ENCODE measurements at regions not wholly inside any gene's neighbourhood (a gene's known extent, or its start where the extent isn't known, plus 50 kb on each side); places are given as distances from the start of the nearest gene placed in this dataset.

- intact Hi-C loops (cut with DNase I), result no loop called here
- ATAC-seq, result no peak
- Histone ChIP-seq H3K27ac (no peak overlapping the region), H3K9me3 (no peaks in the 10 kb centered on the region), H3K36me3 (no peaks in the 10 kb centered on the region), H3K27me3 (ENCODE audit: low read depth) (no peaks in the 10 kb centered on the region), H3K4me1 (no peaks in the 10 kb centered on the region), H3K4me3 (no peak overlapping the region)
- no peak for DNase-seq
- TF ChIP-seq CTCF (IDR thresholded peaks at IDR 0.05), result no peak
These were observed 549.1 kb downstream of the CDK5RAP2 start for GRCh38 chr9:120030847-120031246.

- ATAC-seq (no peak), DNase-seq (no peak)
- H3K4me1 ChIP-seq, result no peaks in the 10 kb centered on the region
- H3K27ac ChIP-seq, result no peak overlapping the region
- intact Hi-C loops (cut with DNase I), result no loop called here
- H3K36me3 ChIP-seq, result no peaks in the 10 kb centered on the region
- no peaks in the 10 kb centered on the region for H3K9me3 ChIP-seq
- H3K4me3 ChIP-seq, result no peak overlapping the region
- no peaks in the 10 kb centered on the region for H3K27me3 ChIP-seq (ENCODE audit: low read depth)
- no peak for TF ChIP-seq CTCF (IDR thresholded peaks at IDR 0.05)
These were observed 561.4 kb downstream of the CDK5RAP2 start for GRCh38 chr9:120018550-120018949.

GRCh38 chr9:120018037-120018436, 561.9 kb downstream of the CDK5RAP2 start:
- H3K4me3 ChIP-seq, result no peak overlapping the region
- no peaks in the 10 kb centered on the region for H3K4me1 ChIP-seq
- no peaks in the 10 kb centered on the region for H3K27me3 ChIP-seq (ENCODE audit: low read depth)
- no peak overlapping the region for H3K27ac ChIP-seq
- no peaks in the 10 kb centered on the region for H3K36me3 ChIP-seq
- DNase-seq, result no peak
- no peak for ATAC-seq
- H3K9me3 ChIP-seq, result no peaks in the 10 kb centered on the region
- intact Hi-C loops (cut with DNase I), result no loop called here
- no peak for TF ChIP-seq CTCF (IDR thresholded peaks at IDR 0.05)

- no peak for TF ChIP-seq CTCF (IDR thresholded peaks at IDR 0.05)
- no peak overlapping the region for H3K4me3 ChIP-seq
- ATAC-seq (no peak), DNase-seq (no peak)
- H3K4me1 ChIP-seq, result no peaks in the 10 kb centered on the region
- no peak overlapping the region for H3K27ac ChIP-seq
- H3K27me3 ChIP-seq (ENCODE audit: low read depth), result no peaks in the 10 kb centered on the region
- intact Hi-C loops (cut with DNase I), result no loop called here
- no peaks in the 10 kb centered on the region for H3K36me3 ChIP-seq
- H3K9me3 ChIP-seq, result no peaks in the 10 kb centered on the region
These were observed 563.7 kb downstream of the CDK5RAP2 start for GRCh38 chr9:120016231-120016630.

GRCh38 chr9:120014796-120015195, 565.2 kb downstream of the CDK5RAP2 start:
- Histone ChIP-seq H3K4me1 (no peaks in the 10 kb centered on the region), H3K9me3 (no peaks in the 10 kb centered on the region), H3K36me3 (no peaks in the 10 kb centered on the region), H3K27ac (no peak overlapping the region), H3K4me3 (no peak overlapping the region), H3K27me3 (ENCODE audit: low read depth) (no peaks in the 10 kb centered on the region)
- DNase-seq (no peak), ATAC-seq (no peak)
- no peak for TF ChIP-seq CTCF (IDR thresholded peaks at IDR 0.05)
- intact Hi-C loops (cut with DNase I), result no loop called here

- Histone ChIP-seq H3K9me3 (no peaks in the 10 kb centered on the region), H3K4me1 (no peaks in the 10 kb centered on the region), H3K27ac (no peak overlapping the region), H3K36me3 (no peaks in the 10 kb centered on the region), H3K27me3 (ENCODE audit: low read depth) (no peaks in the 10 kb centered on the region), H3K4me3 (no peak overlapping the region)
- DNase-seq (no peak), ATAC-seq (no peak)
- intact Hi-C loops (cut with DNase I), result no loop called here
- no peak for TF ChIP-seq CTCF (IDR thresholded peaks at IDR 0.05)
These were observed 570.1 kb downstream of the CDK5RAP2 start for GRCh38 chr9:120009856-120010255.
